ENCODE measurements at regions not wholly inside any gene's neighbourhood (a gene's known extent, or its start where the extent isn't known, plus 50 kb on each side); places are given as distances from the start of the nearest gene placed in this dataset.
"Not testable (repeated sequence)": the region's sequence is repeated elsewhere in the genome, so short reads cannot be mapped to it uniquely, and the experiment has no call there.

DNA sequence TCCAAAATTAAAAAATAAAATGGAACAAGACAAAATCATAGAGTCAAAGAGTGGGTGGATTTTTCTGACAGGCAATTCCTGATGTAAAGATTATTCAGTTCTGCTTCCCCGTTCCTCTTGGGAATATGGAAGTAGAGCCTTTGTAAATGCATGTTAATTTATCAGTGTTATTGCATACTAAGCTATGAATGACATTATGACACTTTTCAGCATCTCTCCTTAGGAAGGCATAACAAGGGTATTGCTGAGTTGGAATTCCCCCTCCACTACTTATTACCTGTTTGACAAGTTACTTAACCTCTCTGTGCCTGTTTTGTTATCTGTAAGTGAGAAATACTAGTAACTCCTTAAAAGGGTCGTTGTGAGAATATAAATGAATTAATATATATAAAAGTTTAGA, 640.4 kb downstream of the LMO4 start:
- FAIRE-seq (no peak), DNase-seq (ENCODE audit: insufficient read length, low spot score) (no peak)

GRCh38 chr1:87972811-87973210, 644.1 kb downstream of the LMO4 start:
- no peak for DNase-seq (ENCODE audit: insufficient read length, low spot score)
- no peak for FAIRE-seq

- no peak for DNase-seq (ENCODE audit: insufficient read length, low spot score)
- FAIRE-seq = no peak
Observed at GRCh38 chr1:87973896-87974295, 645.2 kb downstream of the LMO4 start.

DNA sequence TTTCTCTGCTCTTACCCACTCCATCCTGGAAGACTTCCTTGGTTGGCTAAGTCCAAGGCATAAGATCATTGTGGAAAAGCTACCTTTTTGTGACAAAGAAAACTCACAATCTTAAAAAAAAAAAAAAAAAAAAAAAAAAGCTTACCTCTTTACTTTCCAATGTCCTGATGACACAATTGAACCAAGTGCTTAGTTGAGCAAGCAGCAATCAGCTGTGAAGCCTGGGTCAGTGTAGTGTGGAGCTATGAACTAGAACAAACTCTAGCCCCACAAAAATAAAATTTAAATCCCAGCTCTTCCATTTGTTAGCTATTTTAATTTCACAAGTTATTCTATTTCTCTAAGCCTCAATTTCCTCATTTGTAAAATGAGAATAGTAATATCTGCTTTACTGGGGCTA, 647.6 kb downstream of the LMO4 start:
- DNase-seq (ENCODE audit: insufficient read length, low spot score) (no peak), FAIRE-seq (no peak)

GRCh38 chr1:87977145-87977544, 648.5 kb downstream of the LMO4 start:
- DNase-seq (ENCODE audit: insufficient read length, low spot score) (no peak), FAIRE-seq (no peak)

GRCh38 chr1:87979079-87979478, 650.4 kb downstream of the LMO4 start:
- FAIRE-seq (no peak), DNase-seq (ENCODE audit: insufficient read length, low spot score) (no peak)

DNA sequence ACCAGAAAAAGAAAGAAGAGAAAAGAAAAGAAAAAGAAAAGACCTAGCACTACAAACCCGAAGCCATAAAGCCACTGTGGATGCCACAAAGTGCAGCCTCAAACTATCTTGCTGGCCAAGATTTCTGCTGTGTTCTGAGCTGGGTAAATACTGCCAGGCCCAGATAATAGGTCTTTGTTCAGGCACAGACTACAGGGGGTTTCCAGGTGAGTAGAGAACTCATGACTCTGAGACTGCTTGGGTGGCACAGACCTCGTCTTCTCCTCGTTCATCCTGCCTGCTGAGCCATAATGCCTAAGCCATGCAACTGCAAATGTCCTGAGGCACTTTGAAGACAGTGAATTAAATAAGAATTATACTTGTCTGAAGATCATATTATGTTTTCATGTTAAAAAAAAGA, 651.8 kb downstream of the LMO4 start:
- DNase-seq (ENCODE audit: insufficient read length, low spot score) (no peak), FAIRE-seq (no peak)

GRCh38 chr1:87981386-87981785, 652.7 kb downstream of the LMO4 start:
- DNase-seq (ENCODE audit: insufficient read length, low spot score) (no peak), FAIRE-seq (no peak)

DNA sequence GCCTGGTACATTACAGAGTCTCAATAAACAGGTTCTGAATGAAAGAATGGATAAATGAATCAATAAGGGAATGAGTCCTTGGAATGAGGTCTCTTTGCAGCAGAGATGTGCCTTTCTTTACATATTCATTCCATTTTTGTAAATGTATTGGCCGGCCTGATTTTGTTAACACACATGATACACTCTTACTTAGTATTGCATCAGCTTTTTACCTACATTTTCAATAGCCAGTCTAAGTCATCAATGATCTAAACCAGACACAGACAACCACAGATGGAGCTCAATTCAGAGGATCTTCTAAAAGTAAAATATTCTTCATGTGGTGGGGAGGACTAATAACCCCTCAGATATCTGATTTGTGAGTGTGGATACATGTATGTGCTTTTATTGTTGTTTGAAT, 653.1 kb downstream of the LMO4 start:
- DNase-seq (ENCODE audit: insufficient read length, low spot score) (no peak), FAIRE-seq (no peak)

DNA sequence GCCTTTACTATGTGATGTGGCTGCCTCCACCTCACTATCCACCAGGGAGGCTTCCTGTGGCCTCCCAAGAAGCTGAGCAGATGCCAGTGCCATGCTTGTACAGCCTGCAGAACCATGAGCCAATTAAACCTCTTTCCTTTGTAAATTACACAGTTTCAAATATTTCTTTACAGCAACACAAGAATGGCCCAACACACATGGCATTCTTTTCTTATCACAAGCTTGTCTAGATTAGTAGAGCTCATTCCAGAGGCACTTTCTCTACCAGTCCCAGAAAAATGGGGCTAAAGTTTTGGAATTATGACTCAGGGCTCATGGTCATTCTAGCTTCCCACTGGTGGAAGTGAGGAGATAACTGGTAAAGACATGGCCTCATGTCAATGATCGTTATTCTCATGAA, 655.2 kb downstream of the LMO4 start:
- no peak for FAIRE-seq
- no peak for DNase-seq (ENCODE audit: insufficient read length, low spot score)

DNA sequence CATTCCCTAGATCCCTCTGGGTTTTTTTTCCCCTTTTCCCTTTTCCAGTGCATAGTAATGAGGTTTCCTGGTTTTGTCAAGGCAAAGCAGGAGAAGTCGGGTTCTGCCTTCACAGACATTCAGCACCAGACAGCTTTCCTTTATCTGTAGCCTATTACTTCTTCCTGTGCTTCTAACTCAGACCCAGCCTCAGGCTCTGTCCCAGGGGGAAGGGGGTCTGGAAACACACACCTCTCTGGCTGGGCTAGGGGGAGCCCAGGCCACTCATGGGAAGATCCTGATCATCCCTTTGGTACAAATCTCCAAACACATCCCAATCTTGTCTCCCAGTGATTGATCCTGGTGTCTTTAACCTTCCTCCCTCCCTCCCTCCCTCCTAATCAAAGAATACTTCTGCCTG, 656.4 kb downstream of the LMO4 start:
- no peak for FAIRE-seq
- DNase-seq (ENCODE audit: insufficient read length, low spot score) = no peak

GRCh38 chr1:87986130-87986866, 657.6 kb downstream of the LMO4 start:
- DNase-seq (ENCODE audit: insufficient read length, low spot score) (no peak), FAIRE-seq (no peak)

DNA sequence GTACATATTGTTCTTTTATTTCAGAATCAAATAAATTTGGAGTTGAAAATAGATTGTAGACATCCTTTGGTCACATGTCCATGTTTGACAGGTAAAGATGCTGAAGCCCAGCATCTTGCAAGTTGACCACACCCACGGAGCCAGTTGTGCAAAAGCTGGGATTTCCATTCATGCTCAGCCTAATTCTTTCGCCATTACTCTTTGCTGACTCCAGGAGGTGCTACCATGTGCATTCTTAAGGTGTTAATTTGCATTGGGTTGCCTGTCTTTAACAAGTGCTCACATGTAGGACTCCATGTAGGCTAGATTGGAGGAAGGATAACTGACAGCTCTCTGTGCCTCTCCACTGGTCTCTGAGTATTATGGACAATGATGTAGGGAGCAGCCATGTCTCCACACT, 660.7 kb downstream of the LMO4 start:
- DNase-seq (ENCODE audit: insufficient read length, low spot score) = no peak
- no peak for FAIRE-seq

DNA sequence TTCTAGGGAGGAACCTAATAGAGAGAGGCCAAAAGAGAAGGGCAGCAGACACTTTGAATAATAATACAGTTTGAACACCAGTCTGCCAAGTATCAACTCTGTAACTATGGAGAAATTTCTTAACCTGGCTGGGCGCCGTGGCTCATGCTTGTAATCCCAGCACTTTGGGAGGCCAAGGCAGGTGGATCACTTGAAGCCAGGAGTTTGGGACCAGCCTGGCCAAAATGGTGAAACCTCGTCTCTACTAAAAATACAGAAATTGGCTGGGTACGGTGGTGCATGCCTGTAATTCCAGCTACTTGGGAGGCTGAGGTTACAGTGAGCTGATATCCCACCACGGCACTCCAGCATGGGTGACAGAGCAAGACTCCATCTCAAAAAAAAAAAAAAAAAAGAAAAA, 663.9 kb downstream of the LMO4 start:
- not testable (repeated sequence) for FAIRE-seq; DNase-seq (ENCODE audit: insufficient read length, low spot score)

DNA sequence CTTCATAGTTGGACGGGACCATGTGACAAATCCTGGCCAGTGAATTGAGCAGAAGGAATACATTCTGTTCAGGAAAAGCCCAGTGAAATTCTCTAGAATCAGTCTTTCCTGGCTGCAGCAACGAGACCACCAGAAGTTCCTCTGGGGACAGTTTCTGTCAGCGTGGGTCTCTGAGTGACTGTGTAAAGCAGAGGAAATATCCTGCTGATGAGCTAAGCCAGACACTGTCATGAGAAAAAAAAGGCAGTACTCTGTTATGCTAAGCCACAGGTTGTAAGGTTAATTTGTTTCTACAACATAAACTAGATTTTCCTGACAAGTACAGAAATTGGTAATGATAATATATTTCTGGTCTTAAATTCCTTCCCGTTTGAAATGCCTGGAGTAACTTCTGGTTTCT, 664.4 kb downstream of the LMO4 start:
- no peak for DNase-seq (ENCODE audit: insufficient read length, low spot score)
- no peak for FAIRE-seq

DNA sequence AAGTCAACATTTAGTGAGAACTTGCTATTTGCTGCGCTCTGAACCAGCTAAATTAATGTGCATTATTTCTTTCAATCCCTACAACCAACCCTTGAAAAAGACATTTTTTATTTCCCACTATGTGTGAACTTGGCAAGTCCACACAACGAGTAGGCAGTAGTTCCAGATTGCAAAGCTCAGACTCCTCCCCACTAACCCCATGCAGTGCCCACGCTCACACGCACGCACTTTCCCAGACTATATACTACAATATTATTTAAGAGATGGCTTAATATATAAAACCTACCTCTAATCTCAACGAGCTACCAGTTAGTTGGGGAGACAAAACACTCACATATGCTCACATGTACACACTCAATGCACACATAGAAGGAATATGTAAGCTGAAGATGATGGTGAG, 671.2 kb downstream of the LMO4 start:
- DNase-seq (ENCODE audit: insufficient read length, low spot score) (no peak), FAIRE-seq (no peak)

- DNase-seq (ENCODE audit: insufficient read length, low spot score) = no peak
- no peak for FAIRE-seq
Observed at GRCh38 chr1:88001460-88001859, 672.8 kb downstream of the LMO4 start.

DNA sequence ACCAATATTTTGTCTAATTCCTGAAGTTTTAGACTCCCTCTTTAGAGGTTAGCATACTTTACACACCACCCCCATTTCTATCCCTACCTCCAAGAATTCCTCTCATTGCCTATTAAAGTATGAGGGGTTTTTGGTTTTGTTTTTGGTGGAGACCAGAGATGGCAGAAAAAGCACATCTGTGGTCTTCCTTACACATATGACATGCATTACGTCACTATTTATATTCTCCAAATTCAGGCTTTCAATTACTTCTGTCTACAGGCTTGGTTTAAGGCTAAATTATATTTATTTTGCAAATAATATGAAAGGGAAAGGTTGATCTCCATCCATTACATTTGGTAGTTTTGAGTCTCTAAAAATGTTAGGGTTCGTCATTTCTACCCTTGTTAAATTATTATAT, 674.6 kb downstream of the LMO4 start:
- FAIRE-seq = no peak
- no peak for DNase-seq (ENCODE audit: insufficient read length, low spot score)

GRCh38 chr1:88009916-88010315, 674.2 kb upstream of the PKN2 start:
- DNase-seq (ENCODE audit: insufficient read length, low spot score) = no peak
- FAIRE-seq = no peak

DNA sequence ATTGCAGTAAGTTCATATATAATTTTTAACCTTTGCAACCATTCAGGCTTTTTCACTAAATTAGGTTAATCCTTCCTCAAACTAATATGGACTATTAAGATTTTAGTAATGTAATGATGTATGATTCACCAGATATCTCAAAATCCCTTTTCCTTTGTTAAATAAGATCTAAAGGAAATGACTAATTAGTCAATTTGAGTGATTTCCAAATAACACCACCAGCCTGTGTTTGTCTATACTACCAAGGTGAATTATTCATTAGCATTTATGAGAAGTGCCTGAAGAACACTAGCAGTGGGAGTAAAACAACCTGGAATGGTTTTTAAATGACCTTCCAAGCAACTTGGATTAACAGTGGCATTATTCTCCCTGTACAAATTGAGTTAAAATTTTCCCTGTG, 670.6 kb upstream of the PKN2 start:
- FAIRE-seq = no peak

GRCh38 chr1:88014131-88014530, 669.9 kb upstream of the PKN2 start:
- DNase-seq (ENCODE audit: insufficient read length, low spot score) = no peak
- no peak for FAIRE-seq

More for the DNA sequence above, 670.6 kb upstream of the PKN2 start:
- no peak for DNase-seq (ENCODE audit: insufficient read length, low spot score)

GRCh38 chr1:88016947-88017346, 667.1 kb upstream of the PKN2 start:
- DNase-seq (ENCODE audit: insufficient read length, low spot score) = no peak
- FAIRE-seq = no peak

DNA sequence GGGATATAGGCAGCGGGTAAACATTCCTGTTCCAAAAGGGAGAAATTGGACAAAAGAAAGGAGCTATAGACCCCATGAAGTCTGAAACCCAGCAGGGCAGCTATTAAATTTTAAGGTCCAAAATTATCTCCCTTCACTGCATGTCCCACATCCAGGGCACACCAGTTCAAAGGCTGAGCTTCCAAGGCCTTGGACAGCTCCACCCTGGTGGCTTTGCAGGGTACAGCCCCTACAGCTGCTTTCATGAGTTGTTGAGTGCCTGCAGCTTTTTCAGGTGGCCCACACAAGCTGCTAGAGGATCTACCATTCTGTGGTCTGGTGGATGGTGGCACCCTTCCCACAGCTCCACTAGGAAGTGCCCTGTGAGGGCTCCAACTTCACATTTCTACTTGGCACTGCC, 662.5 kb upstream of the PKN2 start:
- DNase-seq (ENCODE audit: insufficient read length, low spot score) (no peak), FAIRE-seq (no peak)

Data from GM19239 (cell line).